HL-60 (cell line): ENCODE measurements at regions not wholly inside any gene's neighbourhood (a gene's known extent, or its start where the extent isn't known, plus 50 kb on each side); places are given as distances from the start of the nearest gene placed in this dataset.

Experiments used
- TF ChIP-seq, protein P1 (sequence below): IDR thresholded peaks from one replicate; pipeline ENCODE4 v1.5.1; 2011; ENCODE audit warnings: low read length, control low read depth, inconsistent platforms; ENCODE audit not compliant: insufficient read depth
- TF ChIP-seq, protein P2 (sequence below): IDR thresholded peaks from 2 replicates; pipeline ENCODE4 v1.6.1; 2012; ENCODE audit warnings: low read depth; ENCODE audit not compliant: insufficient replicate concordance

- TF ChIP-seq, protein P1, sequence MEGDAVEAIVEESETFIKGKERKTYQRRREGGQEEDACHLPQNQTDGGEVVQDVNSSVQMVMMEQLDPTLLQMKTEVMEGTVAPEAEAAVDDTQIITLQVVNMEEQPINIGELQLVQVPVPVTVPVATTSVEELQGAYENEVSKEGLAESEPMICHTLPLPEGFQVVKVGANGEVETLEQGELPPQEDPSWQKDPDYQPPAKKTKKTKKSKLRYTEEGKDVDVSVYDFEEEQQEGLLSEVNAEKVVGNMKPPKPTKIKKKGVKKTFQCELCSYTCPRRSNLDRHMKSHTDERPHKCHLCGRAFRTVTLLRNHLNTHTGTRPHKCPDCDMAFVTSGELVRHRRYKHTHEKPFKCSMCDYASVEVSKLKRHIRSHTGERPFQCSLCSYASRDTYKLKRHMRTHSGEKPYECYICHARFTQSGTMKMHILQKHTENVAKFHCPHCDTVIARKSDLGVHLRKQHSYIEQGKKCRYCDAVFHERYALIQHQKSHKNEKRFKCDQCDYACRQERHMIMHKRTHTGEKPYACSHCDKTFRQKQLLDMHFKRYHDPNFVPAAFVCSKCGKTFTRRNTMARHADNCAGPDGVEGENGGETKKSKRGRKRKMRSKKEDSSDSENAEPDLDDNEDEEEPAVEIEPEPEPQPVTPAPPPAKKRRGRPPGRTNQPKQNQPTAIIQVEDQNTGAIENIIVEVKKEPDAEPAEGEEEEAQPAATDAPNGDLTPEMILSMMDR = no peak
- TF ChIP-seq, protein P2, sequence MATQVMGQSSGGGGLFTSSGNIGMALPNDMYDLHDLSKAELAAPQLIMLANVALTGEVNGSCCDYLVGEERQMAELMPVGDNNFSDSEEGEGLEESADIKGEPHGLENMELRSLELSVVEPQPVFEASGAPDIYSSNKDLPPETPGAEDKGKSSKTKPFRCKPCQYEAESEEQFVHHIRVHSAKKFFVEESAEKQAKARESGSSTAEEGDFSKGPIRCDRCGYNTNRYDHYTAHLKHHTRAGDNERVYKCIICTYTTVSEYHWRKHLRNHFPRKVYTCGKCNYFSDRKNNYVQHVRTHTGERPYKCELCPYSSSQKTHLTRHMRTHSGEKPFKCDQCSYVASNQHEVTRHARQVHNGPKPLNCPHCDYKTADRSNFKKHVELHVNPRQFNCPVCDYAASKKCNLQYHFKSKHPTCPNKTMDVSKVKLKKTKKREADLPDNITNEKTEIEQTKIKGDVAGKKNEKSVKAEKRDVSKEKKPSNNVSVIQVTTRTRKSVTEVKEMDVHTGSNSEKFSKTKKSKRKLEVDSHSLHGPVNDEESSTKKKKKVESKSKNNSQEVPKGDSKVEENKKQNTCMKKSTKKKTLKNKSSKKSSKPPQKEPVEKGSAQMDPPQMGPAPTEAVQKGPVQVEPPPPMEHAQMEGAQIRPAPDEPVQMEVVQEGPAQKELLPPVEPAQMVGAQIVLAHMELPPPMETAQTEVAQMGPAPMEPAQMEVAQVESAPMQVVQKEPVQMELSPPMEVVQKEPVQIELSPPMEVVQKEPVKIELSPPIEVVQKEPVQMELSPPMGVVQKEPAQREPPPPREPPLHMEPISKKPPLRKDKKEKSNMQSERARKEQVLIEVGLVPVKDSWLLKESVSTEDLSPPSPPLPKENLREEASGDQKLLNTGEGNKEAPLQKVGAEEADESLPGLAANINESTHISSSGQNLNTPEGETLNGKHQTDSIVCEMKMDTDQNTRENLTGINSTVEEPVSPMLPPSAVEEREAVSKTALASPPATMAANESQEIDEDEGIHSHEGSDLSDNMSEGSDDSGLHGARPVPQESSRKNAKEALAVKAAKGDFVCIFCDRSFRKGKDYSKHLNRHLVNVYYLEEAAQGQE = no peak
Measured at GRCh38 chr11:70935006-70935768, 317.2 kb downstream of the SHANK2 start.
